Ascending aorta (tissue), 2 donors: ENCODE measurements at regions not wholly inside any gene's neighbourhood (a gene's known extent, or its start where the extent isn't known, plus 50 kb on each side); places are given as distances from the start of the nearest gene placed in this dataset.

Experiments used
- DNase-seq, 2 donors: peaks; one replicate each; pipeline ENCODE4 v3.0.0-alpha.2; 2019; ENCODE audit warnings: low spot score in 2 of 2
- H3K27ac ChIP-seq, 2 donors: fragments of 200-600 bp; sonication (generic); one replicate each; pipeline ENCODE4 v1.5.1; 2016 to 2017; ENCODE audit warnings: mild to moderate bottlenecking in 1 of 2
- H3K27me3 ChIP-seq: fragments of 200-600 bp; sonication (generic); one replicate; pipeline ENCODE4 v1.5.1; 2017
- H3K36me3 ChIP-seq, 2 donors: fragments of 200-600 bp; sonication (generic); one replicate each; pipeline ENCODE4 v1.5.1; 2016
- H3K4me1 ChIP-seq, 2 donors: fragments of 200-600 bp; sonication (generic); one replicate each; pipeline ENCODE4 v1.5.1; 2016 to 2017; ENCODE audit warnings: mild to moderate bottlenecking in 1 of 2
- H3K4me3 ChIP-seq, 2 donors: fragments of 200-600 bp; sonication (generic); one replicate each; pipeline ENCODE4 v1.5.1; 2016 to 2017; ENCODE audit warnings: mild to moderate bottlenecking in 1 of 2
- H3K9me3 ChIP-seq, 2 donors: fragments of 200-600 bp; sonication (generic); one replicate each; pipeline ENCODE4 v1.5.1; 2016
- CTCF ChIP-seq, 3 experiments: fragments of 200-600 bp in 2 of 3; fragments of 450-650 bp in 1 of 3; sonication (generic) in 2 of 3; IDR thresholded peaks; one replicate each; pipeline ENCODE4 v1.5.1; 2016 to 2019; ENCODE audit warnings: antibody characterized with exemption in 3 of 3, mild to moderate bottlenecking in 1 of 3, moderate library complexity in 1 of 3
- intact Hi-C: fragments of 100-400 bp; cut with DNase I; formaldehyde crosslinking; loops from one replicate; pipeline ENCODE4 v1.15.1; 2023

GRCh38 chr5:158278216-158278925 is 419.4 kb upstream of the CLINT1 start:
- H3K4me1 ChIP-seq = no peaks in the 10 kb centered on the region
- no peak overlapping the region for H3K4me3 ChIP-seq
- TF ChIP-seq CTCF (IDR thresholded peaks at IDR 0.05) = no peak
- intact Hi-C loops = no loop called here
- no peak for DNase-seq
- no peaks in the 10 kb centered on the region for H3K9me3 ChIP-seq
- H3K27ac ChIP-seq = no peak overlapping the region
- H3K27me3 ChIP-seq = no peaks in the 10 kb centered on the region
- no peaks in the 10 kb centered on the region for H3K36me3 ChIP-seq

- intact Hi-C loops = no loop called here
- no peak for DNase-seq
- no peaks in the 10 kb centered on the region for H3K4me1 ChIP-seq
Measured at GRCh38 chr5:158277276-158277675, 418.3 kb upstream of the CLINT1 start.

GRCh38 chr5:158276692-158277091 is 417.7 kb upstream of the CLINT1 start:
- intact Hi-C loops = no loop called here
- H3K9me3 ChIP-seq = no peaks in the 10 kb centered on the region
- H3K4me3 ChIP-seq = no peak overlapping the region
- no peak overlapping the region for H3K27ac ChIP-seq
- DNase-seq = no peak
- no peaks in the 10 kb centered on the region for H3K27me3 ChIP-seq
- H3K36me3 ChIP-seq = no peaks in the 10 kb centered on the region
- no peak for TF ChIP-seq CTCF (IDR thresholded peaks at IDR 0.05)
- H3K4me1 ChIP-seq = no peaks in the 10 kb centered on the region

More at GRCh38 chr5:158277276-158277675, 418.3 kb upstream of the CLINT1 start:
- no peak for TF ChIP-seq CTCF (IDR thresholded peaks at IDR 0.05)
- no peaks in the 10 kb centered on the region for H3K36me3 ChIP-seq
- H3K9me3 ChIP-seq = no peaks in the 10 kb centered on the region
- H3K27me3 ChIP-seq = no peaks in the 10 kb centered on the region
- no peak overlapping the region for H3K4me3 ChIP-seq
- no peak overlapping the region for H3K27ac ChIP-seq

- no peak overlapping the region for H3K27ac ChIP-seq
- H3K36me3 ChIP-seq = no peaks in the 10 kb centered on the region
- no peaks in the 10 kb centered on the region for H3K4me1 ChIP-seq
- H3K27me3 ChIP-seq = no peaks in the 10 kb centered on the region
- no peaks in the 10 kb centered on the region for H3K9me3 ChIP-seq
- DNase-seq = no peak
- intact Hi-C loops = no loop called here
- H3K4me3 ChIP-seq = no peak overlapping the region
- no peak for TF ChIP-seq CTCF (IDR thresholded peaks at IDR 0.05)
Measured at GRCh38 chr5:158275511-158275910, 416.6 kb upstream of the CLINT1 start.

GRCh38 chr5:158273035-158273434 is 414.1 kb upstream of the CLINT1 start:
- Histone ChIP-seq H3K4me3 (no peak overlapping the region), H3K27ac (no peak overlapping the region), H3K9me3 (no peaks in the 10 kb centered on the region), H3K4me1 (no peaks in the 10 kb centered on the region), H3K27me3 (no peaks in the 10 kb centered on the region), H3K36me3 (no peaks in the 10 kb centered on the region)
- no peak for DNase-seq
- intact Hi-C loops = no loop called here
- no peak for TF ChIP-seq CTCF (IDR thresholded peaks at IDR 0.05)

- Histone ChIP-seq H3K4me1 (no peaks in the 10 kb centered on the region), H3K4me3 (no peak overlapping the region), H3K9me3 (no peaks in the 10 kb centered on the region), H3K36me3 (no peaks in the 10 kb centered on the region), H3K27ac (no peak overlapping the region), H3K27me3 (no peaks in the 10 kb centered on the region)
- TF ChIP-seq CTCF (IDR thresholded peaks at IDR 0.05) = no peak
- intact Hi-C loops = no loop called here
- DNase-seq = no peak
Measured at GRCh38 chr5:158272409-158272808, 413.5 kb upstream of the CLINT1 start.
